Daoy (cell line): ENCODE measurements at regions not wholly inside any gene's neighbourhood (a gene's known extent, or its start where the extent isn't known, plus 50 kb on each side); places are given as distances from the start of the nearest gene placed in this dataset.

ENCODE experiments used
- DNase-seq: peaks from one replicate; pipeline ENCODE4 v3.0.0-alpha.2; 2015; ENCODE audit warnings: low read depth

GRCh38 chr4:181939199-181939945 lies 303.8 kb upstream of the TENM3 start:
- peak; percentile 56 for DNase-seq

- no peak for DNase-seq
Observed at GRCh38 chr4:181944527-181944926, 298.7 kb upstream of the TENM3 start.

- DNase-seq, result no peak
Observed at GRCh38 chr4:181946902-181947301, 296.3 kb upstream of the TENM3 start.

GRCh38 chr4:181948839-181949382 lies 294.3 kb upstream of the TENM3 start:
- DNase-seq, result no peak

- no peak for DNase-seq
Observed at GRCh38 chr4:181949704-181950312, 293.4 kb upstream of the TENM3 start.

- no peak for DNase-seq
Observed at GRCh38 chr4:181950372-181951127, 292.7 kb upstream of the TENM3 start.

GRCh38 chr4:181951265-181951664 lies 291.9 kb upstream of the TENM3 start:
- DNase-seq, result no peak

- DNase-seq, result peak; percentile 88
Observed at GRCh38 chr4:181952478-181952877, 290.7 kb upstream of the TENM3 start.

GRCh38 chr4:181956512-181956911 lies 286.7 kb upstream of the TENM3 start:
- DNase-seq, result no peak

GRCh38 chr4:181957088-181957487 lies 286.1 kb upstream of the TENM3 start:
- peak; percentile 84 for DNase-seq

GRCh38 chr4:181958446-181958845 lies 284.8 kb upstream of the TENM3 start:
- DNase-seq, result no peak

GRCh38 chr4:181959121-181959520 lies 284.1 kb upstream of the TENM3 start:
- peak; percentile 85 for DNase-seq

- DNase-seq, result no peak
Observed at GRCh38 chr4:181960384-181960783, 282.8 kb upstream of the TENM3 start.

GRCh38 chr4:181962321-181962720 lies 280.9 kb upstream of the TENM3 start:
- DNase-seq, result no peak

GRCh38 chr4:181964731-181965130 lies 278.5 kb upstream of the TENM3 start:
- no peak for DNase-seq

GRCh38 chr4:181966104-181966551 lies 277.1 kb upstream of the TENM3 start:
- DNase-seq, result peak; percentile 83

- DNase-seq, result no peak
Observed at GRCh38 chr4:181967401-181967800, 275.8 kb upstream of the TENM3 start.

GRCh38 chr4:181968371-181968770 lies 274.8 kb upstream of the TENM3 start:
- no peak for DNase-seq

- DNase-seq, result no peak
Observed at GRCh38 chr4:181969151-181969550, 274.1 kb upstream of the TENM3 start.

- DNase-seq, result no peak
Observed at GRCh38 chr4:181970366-181970765, 272.8 kb upstream of the TENM3 start.

- DNase-seq, result peak; percentile 66
Observed at GRCh38 chr4:181971411-181971810, 271.8 kb upstream of the TENM3 start.

GRCh38 chr4:181971973-181972372 lies 271.2 kb upstream of the TENM3 start:
- DNase-seq, result peak; percentile 51
